GM18502 (cell line): ENCODE measurements at regions not wholly inside any gene's neighbourhood (a gene's known extent, or its start where the extent isn't known, plus 50 kb on each side); places are given as distances from the start of the nearest gene placed in this dataset.

Source experiments
- ATAC-seq: cut with Tn5 transposase; IDR thresholded peaks from one replicate; pipeline ENCODE4 v1.9.1; 2021; ENCODE audit warnings: mild to moderate bottlenecking; ENCODE audit not compliant: unreplicated experiment, poor library complexity

- ATAC-seq = no peak
Measured at GRCh38 chr5:118243068-118243467, 745.3 kb downstream of the DTWD2 start.

- ATAC-seq = peak; percentile 74
Measured at GRCh38 chr5:118236108-118236849, 752.1 kb downstream of the DTWD2 start.

- ATAC-seq = no peak
Measured at GRCh38 chr5:118233606-118234005, 754.7 kb downstream of the DTWD2 start.

GRCh38 chr5:118228489-118228888 lies 759.9 kb downstream of the DTWD2 start:
- no peak for ATAC-seq

GRCh38 chr5:118224546-118224945 lies 763.8 kb downstream of the DTWD2 start:
- no peak for ATAC-seq

- no peak for ATAC-seq
Measured at GRCh38 chr5:118220556-118221195, 767.7 kb downstream of the DTWD2 start.

GRCh38 chr5:118211606-118212005 lies 776.7 kb downstream of the DTWD2 start:
- no peak for ATAC-seq

GRCh38 chr5:118208031-118208453 lies 780.3 kb downstream of the DTWD2 start:
- ATAC-seq = no peak

- no peak for ATAC-seq
Measured at GRCh38 chr5:118199801-118200200, 788.5 kb downstream of the DTWD2 start.

- ATAC-seq = no peak
Measured at GRCh38 chr5:118196229-118196628, 792.1 kb downstream of the DTWD2 start.

- no peak for ATAC-seq
Measured at GRCh38 chr5:118195211-118195610, 793.1 kb downstream of the DTWD2 start.

- ATAC-seq = no peak
Measured at GRCh38 chr5:118193194-118193905, 795.0 kb downstream of the DTWD2 start.

GRCh38 chr5:118185018-118185417 lies 803.3 kb downstream of the DTWD2 start:
- no peak for ATAC-seq

GRCh38 chr5:118176146-118176545 lies 812.2 kb downstream of the DTWD2 start:
- ATAC-seq = no peak

GRCh38 chr5:118174671-118175070 lies 813.7 kb downstream of the DTWD2 start:
- ATAC-seq = no peak

GRCh38 chr5:118173340-118173739 lies 815.0 kb downstream of the DTWD2 start:
- no peak for ATAC-seq

- no peak for ATAC-seq
Measured at GRCh38 chr5:118165619-118166018, 822.7 kb downstream of the DTWD2 start.

GRCh38 chr5:118156181-118156580 lies 832.2 kb downstream of the DTWD2 start:
- no peak for ATAC-seq

- no peak for ATAC-seq
Measured at GRCh38 chr5:118146824-118147223, 841.5 kb downstream of the DTWD2 start.

- ATAC-seq = no peak
Measured at GRCh38 chr5:118144540-118144939, 843.8 kb downstream of the DTWD2 start.

- ATAC-seq = no peak
Measured at GRCh38 chr5:118139361-118139760, 849.0 kb downstream of the DTWD2 start.
